Superior temporal gyrus (tissue), 1 donor: ENCODE measurements at regions not wholly inside any gene's neighbourhood (a gene's known extent, or its start where the extent isn't known, plus 50 kb on each side); places are given as distances from the start of the nearest gene placed in this dataset.
A peak's percentile ranks its signal among the peaks of the same experiment; 100 is the strongest.

Source experiments
- DNase-seq: peaks from one replicate; pipeline ENCODE4 v3.0.0-alpha.2; 2016; ENCODE audit errors: extremely low spot score

DNA sequence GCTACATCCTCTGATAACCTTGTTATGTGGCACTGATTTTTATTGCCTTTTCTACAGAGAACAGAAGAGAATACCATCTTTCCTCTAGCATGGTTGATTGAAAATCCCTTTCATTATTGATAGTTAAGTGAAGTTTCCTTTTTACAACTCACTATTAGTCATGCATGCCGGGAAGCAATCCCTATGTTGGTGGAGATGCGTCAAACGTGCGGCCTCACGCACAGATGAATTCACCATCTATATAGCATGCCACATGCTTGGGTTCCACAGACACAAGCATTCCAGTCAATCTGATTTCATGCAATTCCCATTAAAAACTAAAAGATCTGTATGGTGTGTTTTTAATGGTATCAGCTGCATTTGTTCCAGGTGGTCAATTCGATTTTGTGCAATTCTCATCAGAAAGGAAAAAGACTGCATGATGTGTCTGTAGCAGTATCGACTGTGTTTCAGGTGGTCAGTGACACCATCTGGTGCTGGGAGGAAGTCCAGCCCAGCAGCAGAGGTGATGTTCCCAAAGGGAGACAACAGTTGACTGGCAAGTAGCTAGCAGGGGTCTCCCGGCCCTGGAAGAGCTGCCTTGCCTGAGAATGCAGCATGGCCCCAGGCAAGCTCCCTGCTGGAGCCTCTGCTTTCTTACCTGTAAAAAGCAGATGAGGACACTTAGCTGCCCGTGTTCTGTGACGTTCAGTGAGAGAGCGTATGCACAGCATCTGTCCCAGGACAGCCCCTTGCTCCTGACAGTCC lies 151.3 kb upstream of the NCK2 start:
- no peak for DNase-seq

DNA sequence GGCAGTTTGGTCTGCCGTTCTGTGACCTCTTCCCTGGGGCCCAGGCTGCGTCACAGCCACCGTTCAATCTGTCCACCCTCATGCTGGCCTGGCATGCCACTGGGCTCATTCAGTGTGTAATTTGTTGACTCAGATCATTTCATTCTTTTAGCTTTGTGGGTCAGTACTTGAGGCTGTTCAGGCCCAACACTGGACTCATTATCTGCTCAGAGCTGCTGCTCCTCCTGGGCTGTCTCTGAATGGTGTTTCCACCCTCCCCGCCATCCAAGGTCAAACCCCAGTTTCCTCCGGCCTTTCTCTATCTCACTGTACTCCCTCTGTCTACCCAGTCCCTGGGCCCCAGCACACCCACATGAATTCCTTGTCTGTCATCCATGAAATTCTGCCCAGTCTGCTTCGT lies 152.4 kb upstream of the NCK2 start:
- DNase-seq, result no peak

DNA sequence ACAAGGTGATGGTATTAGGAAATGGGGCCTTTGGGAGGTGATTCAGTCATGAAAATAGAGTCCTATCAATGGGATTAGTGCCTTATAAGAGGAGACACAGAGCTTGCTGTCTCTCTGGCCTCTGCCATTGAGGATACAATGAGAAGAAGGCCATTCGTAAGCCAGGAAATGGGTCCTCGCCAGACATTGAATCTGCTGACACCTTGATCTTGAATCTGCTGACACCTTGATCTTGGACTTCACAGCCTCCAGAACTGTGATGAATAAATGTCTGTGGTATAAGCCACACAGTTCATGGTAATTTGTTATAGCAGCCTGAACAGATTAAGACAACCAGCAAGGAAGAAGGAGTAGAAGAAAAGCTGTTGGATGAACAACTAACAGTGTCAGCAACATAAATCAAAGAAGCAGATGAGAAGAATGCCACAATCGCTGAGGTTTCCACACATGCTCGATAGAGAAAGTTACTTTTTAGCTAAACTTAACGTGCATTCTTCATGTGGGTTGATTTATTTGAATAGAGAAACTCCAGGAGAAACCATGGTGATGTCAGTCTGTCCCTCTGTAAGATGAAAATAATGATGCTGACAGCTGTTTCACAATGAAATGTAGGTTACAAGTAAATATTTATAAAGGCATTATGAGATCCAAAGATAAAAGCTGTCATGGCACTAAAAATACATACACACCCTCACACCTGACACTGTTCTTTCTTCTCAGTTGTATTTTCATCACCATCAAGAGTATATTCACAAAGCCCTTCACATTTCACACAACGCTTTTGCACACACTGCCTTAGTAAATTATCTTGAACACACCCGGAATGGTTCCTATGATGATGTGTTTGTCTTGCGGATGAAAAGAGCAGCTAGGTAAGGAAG lies 153.7 kb upstream of the NCK2 start:
- no peak for DNase-seq

DNA sequence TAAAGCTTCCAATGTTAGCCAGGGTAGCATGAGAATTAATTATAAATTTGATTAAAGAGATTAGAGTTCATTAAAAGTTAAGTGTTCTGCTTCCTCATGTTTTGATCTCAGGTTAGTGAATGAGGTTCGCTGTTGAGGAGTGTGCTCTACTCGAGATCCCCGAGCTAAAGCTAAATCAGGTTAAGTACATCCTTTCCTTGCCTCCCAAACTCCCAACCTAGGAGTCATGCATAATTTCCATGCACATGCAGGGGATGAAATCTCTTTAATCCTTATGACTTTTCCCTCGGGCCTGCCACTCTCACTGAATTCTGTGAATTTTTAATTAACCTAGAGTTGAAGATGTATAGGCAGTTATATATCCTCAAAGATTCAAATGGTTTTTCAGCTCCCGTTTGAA lies 156.1 kb upstream of the NCK2 start:
- no peak for DNase-seq

DNA sequence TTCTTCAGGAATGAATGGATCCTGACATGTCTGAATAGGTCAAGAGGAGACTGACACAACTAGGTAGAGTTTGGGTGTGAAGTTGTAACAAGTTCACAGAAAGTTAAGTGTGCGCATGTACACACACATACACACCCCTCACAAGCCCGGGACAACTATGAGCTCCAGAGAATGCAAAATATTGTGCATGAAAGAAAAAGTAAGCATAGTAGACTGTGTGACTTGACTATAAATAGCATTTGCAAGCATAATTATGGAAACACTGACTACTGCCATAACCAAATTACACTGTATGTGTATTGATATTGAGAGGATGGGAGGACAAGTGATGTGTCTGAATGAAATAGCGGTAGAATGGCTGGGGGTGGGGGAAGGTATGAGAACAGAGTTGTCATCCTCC lies 157.1 kb upstream of the NCK2 start:
- no peak for DNase-seq

DNA sequence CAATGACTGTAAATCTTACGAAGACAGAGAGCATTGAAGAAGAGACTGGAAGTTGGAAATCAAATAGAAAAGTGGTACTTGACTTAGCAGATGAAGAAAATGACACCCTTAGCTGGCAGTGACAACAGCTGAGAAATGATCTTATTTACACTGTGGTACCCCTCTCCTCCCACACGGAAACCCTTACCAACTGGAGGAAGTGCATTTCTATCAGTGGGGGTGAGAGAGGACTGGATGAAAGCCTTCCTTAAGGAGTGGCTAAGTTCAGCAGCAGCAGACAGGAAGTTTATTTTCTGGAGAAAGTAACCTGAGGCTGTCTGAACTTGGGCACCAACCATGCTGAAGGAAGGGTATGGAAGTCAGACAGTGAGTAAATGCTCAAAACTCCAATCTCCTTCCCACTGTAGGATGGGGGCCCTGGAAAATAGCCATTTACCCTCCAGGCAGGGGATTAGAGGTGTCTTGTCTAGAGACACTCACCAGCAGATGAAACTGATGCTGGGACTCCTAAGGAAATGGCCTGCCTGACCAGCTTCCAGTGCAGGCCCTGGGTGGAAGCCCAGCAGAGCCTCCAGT lies 160.2 kb upstream of the NCK2 start:
- DNase-seq, result no peak

DNA sequence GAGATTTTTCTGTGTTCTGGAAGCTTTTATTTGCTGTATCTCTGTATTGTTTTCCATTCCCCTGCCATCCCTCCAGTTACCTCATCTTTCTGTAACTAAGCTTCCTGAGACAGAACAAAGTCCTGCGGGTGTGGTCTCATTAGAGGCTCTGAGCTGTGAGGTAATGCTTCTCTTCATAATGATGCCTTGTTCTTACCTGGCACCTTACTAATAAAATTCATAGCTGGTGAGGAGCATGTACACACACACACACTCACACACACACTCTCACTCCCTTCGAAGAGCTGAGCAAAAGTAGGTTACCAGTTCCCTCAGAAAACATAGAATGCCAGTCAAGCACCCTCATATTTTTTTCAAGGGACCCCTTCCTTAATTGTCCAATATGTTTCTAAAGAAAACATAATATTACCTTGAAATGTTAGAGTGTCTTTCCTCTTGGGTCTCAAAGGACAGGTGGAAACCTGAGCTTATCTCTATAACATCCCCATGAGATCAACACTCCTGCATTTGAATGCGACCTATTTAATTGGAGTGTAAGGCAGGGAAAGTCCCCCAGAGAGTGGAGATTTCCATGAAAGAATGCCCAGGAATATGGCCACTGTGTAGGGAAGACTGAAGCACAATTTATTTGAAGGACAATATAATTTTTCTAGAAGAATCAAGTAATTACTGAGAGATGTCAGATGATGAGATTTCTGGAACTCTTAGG lies 161.6 kb upstream of the NCK2 start:
- no peak for DNase-seq

DNA sequence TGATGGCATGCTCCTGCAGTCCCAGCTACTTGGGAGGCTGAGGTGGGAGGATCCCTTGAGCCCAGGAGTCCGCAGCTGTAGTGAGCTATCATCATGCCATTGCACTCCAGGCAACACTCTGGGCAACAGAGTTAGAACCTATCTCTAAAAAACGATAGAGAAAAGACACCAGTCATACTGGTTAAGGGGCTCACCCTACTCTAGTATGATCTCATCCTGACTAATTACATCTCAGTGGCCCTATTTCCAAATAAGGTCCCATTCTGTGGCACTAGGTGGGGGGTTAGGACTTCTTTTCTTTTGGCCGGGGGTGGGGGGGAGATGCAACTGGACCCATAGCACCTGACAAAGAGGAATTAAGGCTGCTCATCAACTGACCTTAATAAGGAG lies 163.2 kb upstream of the NCK2 start:
- DNase-seq, result no peak

DNA sequence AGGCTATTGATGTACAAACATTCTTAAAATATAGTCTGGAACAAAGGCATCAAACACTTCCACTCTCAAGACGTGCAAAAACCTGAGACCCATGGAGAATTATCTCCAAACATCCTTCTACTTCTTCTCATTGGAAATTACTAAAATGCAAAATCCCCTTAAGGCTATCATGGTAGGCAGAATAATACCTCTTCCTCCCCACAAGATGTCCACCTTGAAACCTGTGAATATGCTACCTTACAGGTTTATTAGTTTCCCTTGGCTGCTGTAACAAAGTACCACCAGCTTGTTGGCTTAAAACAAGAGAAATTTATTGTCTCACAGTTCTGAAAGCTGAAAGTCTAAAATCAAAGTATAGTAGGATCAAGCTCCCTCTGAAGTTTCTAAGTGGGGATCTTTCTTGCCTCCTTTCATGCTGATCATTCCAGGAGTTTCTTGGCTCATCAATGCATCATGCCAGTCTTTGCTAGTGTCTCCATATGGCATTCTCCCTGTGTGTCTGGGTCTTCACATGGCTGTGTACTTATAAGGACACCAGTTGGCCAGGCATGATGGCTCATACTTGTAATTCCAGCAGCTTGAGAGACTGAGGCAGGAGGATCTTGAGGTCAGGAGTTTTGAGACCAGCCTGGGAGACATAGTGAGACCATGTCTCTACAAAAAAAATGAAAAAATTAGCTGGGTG lies 163.7 kb upstream of the NCK2 start:
- no peak for DNase-seq

DNA sequence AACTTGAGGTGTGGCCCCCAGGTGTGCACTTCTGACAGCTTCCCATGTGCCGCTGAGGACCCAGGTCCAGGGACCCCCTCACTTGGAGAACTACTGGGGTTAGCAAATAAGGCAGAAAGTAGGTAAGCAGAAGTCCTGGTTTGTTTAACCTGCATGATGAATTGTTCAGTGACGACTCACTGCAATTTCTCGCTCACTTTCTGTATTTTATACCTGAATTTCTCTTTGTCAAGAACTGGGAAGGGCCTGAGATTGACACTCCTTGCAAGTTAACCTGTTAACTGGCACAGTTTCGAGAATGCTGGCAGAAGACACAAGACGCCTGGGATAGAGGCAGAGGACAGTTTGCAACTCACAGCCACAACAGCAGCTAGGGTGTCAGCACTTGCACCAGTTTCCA lies 164.5 kb upstream of the NCK2 start:
- no peak for DNase-seq

DNA sequence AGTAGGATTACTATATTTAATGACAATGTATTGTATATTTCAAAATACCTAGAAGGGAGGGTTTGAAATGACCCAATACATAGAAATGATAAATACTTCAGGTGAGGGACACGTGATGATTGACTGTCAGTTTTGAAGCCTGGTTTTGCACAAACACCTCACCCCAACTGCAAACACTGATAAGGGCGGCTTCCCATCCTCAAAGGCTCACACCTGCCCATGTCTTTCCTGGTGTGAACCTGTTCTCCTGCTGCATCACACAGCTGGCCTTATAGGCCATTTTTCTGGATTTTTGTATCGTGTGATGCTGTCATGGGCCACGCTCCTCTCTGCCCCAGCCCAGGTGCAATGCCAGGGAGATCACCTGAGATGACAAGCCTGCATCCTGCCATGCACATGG lies 166.5 kb upstream of the NCK2 start:
- no peak for DNase-seq

DNA sequence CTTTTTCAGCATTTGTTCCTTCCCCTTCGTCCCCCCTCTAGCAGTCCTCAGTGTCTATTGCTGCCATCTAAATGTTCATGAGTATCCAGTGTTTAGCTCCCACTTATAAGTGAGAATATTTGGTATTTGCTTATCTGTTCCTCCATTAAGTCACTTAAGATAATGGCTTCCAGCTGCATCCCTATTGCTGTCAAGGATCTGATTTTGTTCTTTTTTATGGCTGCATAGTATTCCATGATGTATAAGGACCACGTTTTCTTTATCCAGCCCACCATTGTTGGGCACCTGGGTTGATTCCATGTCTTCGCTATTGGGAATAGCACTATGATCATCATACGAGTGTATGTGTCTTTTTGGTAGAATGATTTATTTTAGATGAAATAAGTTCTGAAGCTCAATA lies 166.9 kb upstream of the NCK2 start:
- no peak for DNase-seq

DNA sequence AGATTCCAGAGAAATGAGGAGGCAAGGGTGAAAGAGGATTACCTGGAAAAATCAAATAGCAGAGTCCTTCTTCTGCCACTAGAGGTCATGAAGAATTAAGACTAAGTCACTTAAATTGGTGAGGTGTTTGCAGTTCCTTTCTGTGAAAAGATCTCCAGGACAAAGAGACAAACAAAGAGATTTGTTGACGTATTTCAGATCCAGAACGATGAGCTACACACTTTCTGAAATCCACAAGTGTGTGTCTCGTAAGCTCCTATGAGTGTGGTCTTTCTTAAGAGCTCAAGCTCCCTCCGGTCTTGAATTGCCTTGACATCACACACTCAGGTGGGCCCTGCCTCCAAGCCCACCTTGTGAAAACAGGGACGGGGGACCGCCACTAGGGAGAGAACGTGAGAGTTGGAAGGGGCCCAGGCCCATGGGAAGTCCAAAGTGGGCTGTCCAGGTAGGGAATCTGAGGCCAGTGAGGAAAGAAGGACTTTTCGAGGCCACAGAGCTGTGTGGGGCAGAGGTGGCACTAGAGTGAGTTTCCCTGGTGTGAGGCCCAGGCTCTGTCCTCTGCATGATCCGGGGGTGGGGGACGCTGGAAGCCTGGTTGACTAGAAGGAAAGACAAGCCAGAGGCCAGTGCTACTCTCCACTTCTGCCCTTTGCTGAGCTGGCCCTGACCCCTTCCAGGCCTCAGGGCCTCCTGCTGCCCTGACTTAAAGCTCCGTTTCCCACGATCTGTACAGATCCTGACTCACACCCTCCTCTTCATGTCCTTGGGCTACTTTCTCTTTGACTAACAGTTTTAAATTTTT lies 168.1 kb upstream of the NCK2 start:
- DNase-seq, result peak; percentile 73

DNA sequence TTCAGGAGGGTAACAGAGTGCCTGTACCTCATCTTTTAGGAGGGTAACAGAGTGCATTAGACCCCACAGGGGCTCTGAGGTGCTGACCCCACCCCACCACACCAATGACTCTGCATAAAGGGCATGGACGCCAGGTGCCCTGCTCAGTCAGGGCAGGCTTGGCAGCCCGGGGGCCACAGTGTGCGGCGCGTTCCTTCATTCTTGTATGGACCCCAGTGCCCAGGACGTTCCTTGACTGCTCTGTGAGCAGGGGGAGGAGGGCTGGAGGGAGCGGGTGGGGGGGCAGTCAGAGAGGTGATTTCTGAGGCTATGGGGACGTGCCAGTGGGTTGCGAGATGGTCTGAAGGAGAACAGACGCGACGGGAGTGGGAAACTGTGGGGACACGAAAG lies 168.7 kb upstream of the NCK2 start:
- no peak for DNase-seq

DNA sequence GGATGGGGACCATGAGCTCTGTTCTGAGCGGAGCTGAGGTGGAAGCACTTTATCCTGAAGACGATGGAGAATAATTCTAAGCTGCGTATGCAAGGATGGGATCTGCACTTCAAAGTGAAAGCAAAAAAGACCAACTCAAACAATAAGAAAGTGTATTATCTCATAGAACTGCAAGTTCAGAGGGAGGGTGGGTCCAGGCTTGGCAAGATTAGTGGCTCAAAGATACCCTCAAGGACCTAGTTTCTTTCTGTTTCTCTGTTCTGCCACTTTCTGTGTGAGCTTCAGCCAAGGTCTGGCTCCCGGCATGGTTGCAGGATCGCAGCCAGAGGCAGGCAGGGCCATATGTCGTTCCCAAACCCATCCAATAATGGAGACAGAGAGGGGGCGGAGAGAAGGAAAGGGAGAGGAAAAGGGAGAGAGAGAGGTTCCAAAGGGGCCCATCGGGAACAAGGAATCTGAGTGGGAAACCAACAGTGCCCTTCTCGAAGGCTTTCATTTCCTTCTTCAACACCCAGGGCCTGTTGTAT lies 169.2 kb upstream of the NCK2 start:
- DNase-seq, result no peak

DNA sequence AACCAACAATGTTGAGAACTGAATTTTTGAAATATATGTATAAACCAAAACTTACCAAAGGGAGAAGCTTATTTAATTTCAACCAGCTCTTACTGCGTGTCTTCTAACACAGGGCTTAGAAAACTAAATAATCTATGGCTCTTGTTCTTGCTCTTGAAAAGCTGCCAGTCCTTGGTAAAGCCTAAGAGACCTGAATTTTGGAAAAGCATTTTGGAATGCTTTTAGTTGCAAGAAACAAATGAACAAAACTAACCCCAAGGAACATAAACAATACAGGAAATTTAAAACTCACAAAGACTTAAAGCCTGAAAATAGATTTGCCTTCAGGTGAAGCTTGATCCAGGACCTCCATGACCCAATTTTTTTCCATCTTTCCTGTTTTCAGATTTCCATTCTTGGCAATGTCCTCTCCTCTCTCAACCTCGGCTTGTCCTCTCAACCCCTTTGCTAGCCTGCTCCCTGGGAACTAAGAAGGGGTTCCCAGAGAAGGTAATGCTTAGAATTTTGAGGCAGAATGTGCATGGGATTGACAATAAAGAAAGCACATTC lies 169.8 kb upstream of the NCK2 start:
- DNase-seq, result no peak

DNA sequence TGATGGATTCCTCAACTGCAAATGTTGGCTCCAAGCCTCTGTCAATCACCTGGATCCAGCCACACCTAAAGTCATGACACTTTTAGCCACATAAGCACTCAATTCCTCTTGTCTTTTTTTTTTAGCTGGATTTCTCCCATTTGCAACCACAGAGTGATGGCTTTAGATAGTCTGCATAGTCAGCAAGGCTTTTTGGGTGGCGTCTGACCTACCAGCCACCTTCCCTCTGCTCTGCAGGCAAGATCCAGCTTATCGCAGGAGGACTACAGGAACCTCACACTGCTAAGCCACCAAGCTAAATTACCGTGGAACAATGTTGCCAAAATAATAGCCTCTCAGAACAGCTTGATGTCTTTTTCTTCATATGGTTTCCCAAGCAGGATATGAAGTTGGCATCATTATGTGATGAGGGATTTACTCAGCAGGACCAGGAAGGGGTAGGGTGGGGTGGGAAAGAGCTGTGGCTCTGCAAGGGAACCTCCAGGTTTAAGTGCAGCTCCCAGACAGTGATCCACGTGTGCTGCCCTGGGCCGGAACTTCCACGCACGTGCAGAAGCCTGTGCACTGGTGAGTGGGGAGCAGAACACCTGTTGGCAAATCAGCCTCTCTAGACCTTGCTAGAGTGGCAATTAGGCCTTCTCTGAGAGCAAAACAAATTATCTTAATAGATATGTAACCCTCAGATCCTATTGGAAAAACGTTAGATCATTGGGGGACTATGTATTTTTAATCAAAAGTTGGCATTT lies 170.6 kb upstream of the NCK2 start:
- DNase-seq, result no peak

DNA sequence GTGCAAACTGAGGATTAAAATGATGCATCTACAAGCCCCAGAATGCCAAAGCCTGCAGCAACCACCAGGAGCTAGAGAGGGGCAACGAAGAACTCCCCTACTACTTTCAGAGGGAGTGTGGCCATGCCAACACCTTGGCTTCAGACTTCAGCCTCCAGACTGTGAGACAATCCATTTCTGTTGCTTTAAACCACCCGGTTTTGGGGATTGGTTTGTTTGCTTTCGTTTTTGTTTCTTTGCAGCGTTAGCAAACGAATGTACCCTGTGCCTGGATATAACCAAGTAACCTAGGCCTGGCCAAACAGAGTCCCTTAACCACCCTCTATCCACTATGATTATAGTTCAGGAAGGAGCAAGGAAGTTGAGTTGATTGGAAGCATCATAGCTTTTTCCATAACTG lies 171.2 kb upstream of the NCK2 start:
- no peak for DNase-seq

DNA sequence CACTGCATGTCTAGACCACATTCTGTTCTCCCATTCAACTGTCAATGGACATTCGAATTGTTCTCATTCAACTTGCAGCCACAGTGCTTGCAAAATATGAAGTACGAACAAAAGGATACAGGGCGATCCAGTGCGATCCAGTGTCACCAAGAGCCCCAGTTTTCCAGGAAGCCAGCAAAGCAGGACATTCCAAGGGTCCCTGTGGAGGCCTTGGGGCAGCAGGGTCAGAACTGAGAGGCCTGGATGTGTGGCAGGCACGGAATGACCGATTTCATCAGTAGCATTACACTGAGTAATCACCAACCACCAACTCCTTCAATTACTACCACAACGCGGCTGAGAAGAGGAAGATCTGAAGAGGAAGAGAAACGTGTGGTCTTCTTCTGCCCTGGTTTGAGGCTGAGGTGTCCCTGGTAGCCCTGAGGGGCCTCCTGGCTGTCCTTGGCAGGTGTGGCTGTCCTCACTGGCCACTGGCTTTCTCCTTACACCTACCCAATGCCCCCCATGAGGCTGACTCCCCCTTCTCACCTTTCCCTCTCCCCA lies 172.7 kb upstream of the FHL2 start:
- no peak for DNase-seq
